Tibial nerve (tissue), 4 donors: ENCODE measurements at regions not wholly inside any gene's neighbourhood (a gene's known extent, or its start where the extent isn't known, plus 50 kb on each side); places are given as distances from the start of the nearest gene placed in this dataset.
"Not testable (repeated sequence)": the region's sequence is repeated elsewhere in the genome, so short reads cannot be mapped to it uniquely, and the experiment has no call there.

Experiments
- DNase-seq, 2 donors: peaks; one replicate each; pipeline ENCODE4 v3.0.0-alpha.2; 2019; ENCODE audit warnings: low spot score in 2 of 2
- H3K27ac ChIP-seq, 4 donors: fragments of 200-600 bp; sonication (generic) in 3 of 4; one replicate each; pipeline ENCODE4 v1.5.1; 2017 to 2019; ENCODE audit warnings: mild to moderate bottlenecking in 1 of 4
- H3K27me3 ChIP-seq, 2 donors: fragments of 200-600 bp; sonication (generic) in 1 of 2; one replicate each; pipeline versions ENCODE4 v1.5.1 to v1.6.0; 2017 to 2019
- H3K36me3 ChIP-seq, 3 donors: fragments of 200-600 bp; sonication (generic); one replicate each; pipeline ENCODE4 v1.5.1; 2018 to 2019
- H3K4me1 ChIP-seq, 4 donors: fragments of 200-600 bp; sonication (generic) in 3 of 4; one replicate each; pipeline ENCODE4 v1.5.1; 2017 to 2019
- H3K4me3 ChIP-seq, 4 donors: fragments of 200-600 bp; sonication (generic) in 3 of 4; one replicate each; pipeline ENCODE4 v1.5.1; 2017 to 2019; ENCODE audit warnings: mild to moderate bottlenecking in 1 of 4, moderate library complexity in 1 of 4
- H3K9me3 ChIP-seq, 4 donors: fragments of 200-600 bp; sonication (generic) in 3 of 4; one replicate each; pipeline ENCODE4 v1.5.1; 2017 to 2019
- EP300 ChIP-seq, 2 donors: sonication (generic); formaldehyde crosslinking; IDR thresholded peaks; one replicate each; pipeline ENCODE4 v1.6.1; 2017; ENCODE audit warnings: antibody characterized with exemption in 2 of 2, mild to moderate bottlenecking in 1 of 2
- POLR2A ChIP-seq, 2 donors: fragments of 450-650 bp; IDR thresholded peaks; one replicate each; pipeline ENCODE4 v1.6.1; 2017; ENCODE audit warnings: antibody characterized with exemption in 2 of 2, mild to moderate bottlenecking in 2 of 2, moderate library complexity in 2 of 2
- WGBS, 2 donors: methylation state at CpG; one replicate each; pipeline ENCODE4 v1.1.5; 2018; 5-methylcytosine and 5-hydroxymethylcytosine counted together
- TF ChIP-seq, protein P1 (sequence below), 5 experiments: fragments of 200-600 bp in 3 of 5; fragments of 450-650 bp in 2 of 5; sonication (generic) in 3 of 5; IDR thresholded peaks; one replicate each; pipeline ENCODE4 v1.5.1; 2016 to 2019; ENCODE audit warnings: antibody characterized with exemption in 5 of 5, mild to moderate bottlenecking in 3 of 5, moderate library complexity in 2 of 5

DNA sequence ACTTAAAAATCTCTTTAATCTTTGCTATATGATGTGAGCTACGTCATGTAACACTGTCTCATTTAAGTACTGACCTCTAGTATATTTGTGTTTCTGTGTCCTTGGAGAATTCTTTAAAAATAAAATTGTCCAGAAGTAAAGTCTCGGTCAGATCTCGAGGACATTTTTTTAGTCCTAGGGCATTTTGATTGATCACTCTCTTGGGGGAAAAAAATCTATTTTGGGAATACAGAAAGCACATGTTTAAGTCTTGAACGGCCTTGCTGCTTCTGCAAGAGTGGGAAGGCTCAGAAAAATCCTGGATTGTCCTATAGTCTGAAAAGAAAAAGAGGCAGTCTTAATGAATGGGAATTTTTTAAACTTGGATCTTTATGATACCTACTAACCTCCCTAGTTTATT lies 234.3 kb downstream of the UTRN start:
- TF ChIP-seq, protein P1, sequence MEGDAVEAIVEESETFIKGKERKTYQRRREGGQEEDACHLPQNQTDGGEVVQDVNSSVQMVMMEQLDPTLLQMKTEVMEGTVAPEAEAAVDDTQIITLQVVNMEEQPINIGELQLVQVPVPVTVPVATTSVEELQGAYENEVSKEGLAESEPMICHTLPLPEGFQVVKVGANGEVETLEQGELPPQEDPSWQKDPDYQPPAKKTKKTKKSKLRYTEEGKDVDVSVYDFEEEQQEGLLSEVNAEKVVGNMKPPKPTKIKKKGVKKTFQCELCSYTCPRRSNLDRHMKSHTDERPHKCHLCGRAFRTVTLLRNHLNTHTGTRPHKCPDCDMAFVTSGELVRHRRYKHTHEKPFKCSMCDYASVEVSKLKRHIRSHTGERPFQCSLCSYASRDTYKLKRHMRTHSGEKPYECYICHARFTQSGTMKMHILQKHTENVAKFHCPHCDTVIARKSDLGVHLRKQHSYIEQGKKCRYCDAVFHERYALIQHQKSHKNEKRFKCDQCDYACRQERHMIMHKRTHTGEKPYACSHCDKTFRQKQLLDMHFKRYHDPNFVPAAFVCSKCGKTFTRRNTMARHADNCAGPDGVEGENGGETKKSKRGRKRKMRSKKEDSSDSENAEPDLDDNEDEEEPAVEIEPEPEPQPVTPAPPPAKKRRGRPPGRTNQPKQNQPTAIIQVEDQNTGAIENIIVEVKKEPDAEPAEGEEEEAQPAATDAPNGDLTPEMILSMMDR (IDR thresholded peaks at IDR 0.05) = no peak
- TF ChIP-seq EP300 (IDR thresholded peaks at IDR 0.05) = no peak
- TF ChIP-seq POLR2A (IDR thresholded peaks at IDR 0.05) = no peak
- no peak overlapping the region for H3K4me3 ChIP-seq
- H3K4me1 ChIP-seq = no peaks in the 10 kb centered on the region
- no peaks in the 10 kb centered on the region for H3K9me3 ChIP-seq
- peaks cover 0 to 72% (median 15%) of the 10 kb centered on the region in 3 donors for H3K36me3 ChIP-seq
- H3K27me3 ChIP-seq = no peaks in the 10 kb centered on the region
- DNase-seq = no peak
- H3K27ac ChIP-seq = no peak overlapping the region
- 52 to 60% methylated on average over 4 of the region's 4 CpGs for WGBS, 2 donors

DNA sequence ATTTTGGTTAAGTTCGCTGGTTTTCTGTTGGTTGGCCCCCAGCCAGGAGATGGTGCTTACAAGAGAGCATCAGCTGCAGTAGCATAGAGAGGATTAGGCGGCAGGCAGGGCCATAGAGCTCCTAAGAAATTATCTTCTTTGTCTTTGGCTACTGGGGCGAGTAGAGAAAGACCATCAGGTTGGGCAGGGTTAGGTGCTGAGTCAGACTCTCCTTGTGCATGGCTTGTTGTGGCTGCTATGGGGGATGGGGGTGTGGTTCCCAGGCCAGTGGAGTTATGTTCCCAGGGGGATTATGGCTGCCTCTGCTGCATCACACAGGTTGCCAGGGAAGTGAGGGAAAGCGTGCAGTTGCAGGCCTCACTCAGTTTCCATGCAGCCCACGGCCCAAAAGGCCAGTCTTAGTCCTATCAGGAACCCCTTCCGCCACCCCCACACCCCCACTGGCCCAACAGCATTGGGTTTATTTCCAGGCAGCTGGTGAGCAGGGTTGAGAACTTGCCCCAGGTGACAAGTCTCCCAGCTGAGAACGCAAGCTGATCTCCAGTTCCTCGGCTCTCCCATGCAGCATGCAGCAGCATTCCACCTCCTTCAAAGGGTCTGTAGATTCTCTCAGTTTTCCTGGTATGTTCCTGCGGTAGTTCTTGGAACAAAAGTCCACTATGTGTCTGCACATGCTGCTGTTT lies 243.7 kb downstream of the UTRN start:
- no peak overlapping the region for H3K4me3 ChIP-seq
- no peak for TF ChIP-seq EP300 (IDR thresholded peaks at IDR 0.05)
- TF ChIP-seq, protein P1 (IDR thresholded peaks at IDR 0.05) = no peak
- no peak for TF ChIP-seq POLR2A (IDR thresholded peaks at IDR 0.05)
- H3K27ac ChIP-seq = no peak overlapping the region
- H3K9me3 ChIP-seq = no peaks in the 10 kb centered on the region
- DNase-seq = no peak
- H3K36me3 ChIP-seq = peaks cover 0 to 98% (median 7%) of the 10 kb centered on the region in 3 donors
- 84 to 85% methylated on average over 9 of the region's 9 CpGs for WGBS, 2 donors
- H3K4me1 ChIP-seq = peaks cover 0 to 6% (median 0%) of the 10 kb centered on the region in 4 donors
- H3K27me3 ChIP-seq = no peaks in the 10 kb centered on the region

DNA sequence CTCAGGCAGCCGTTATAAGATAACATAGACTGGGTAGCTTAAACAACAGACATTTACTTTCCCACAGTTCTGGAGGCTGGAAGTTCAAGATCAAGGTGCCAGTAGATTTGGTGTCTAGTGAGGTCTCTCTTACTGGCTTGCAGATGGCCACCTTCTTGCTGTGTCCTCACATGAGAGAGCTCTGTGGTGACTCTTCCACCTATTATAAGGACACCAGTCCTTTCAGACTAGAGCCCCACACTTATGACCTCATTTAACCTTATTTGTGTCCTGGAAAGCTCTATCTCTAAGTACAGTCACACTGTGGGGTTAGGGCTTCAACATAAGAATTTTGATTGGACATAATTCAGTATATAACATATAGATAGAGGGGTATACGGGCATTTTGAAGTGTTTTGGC lies 245.0 kb downstream of the UTRN start:
- H3K27ac ChIP-seq = no peak overlapping the region
- no peaks in the 10 kb centered on the region for H3K9me3 ChIP-seq
- H3K4me3 ChIP-seq = no peak overlapping the region
- 70 to 84% methylated on average over 2 of the region's 2 CpGs for WGBS, 2 donors
- peaks cover 0 to 97% (median 0%) of the 10 kb centered on the region in 3 donors for H3K36me3 ChIP-seq
- H3K27me3 ChIP-seq = no peaks in the 10 kb centered on the region
- peaks cover 0 to 6% (median 0%) of the 10 kb centered on the region in 4 donors for H3K4me1 ChIP-seq
- TF ChIP-seq EP300 (IDR thresholded peaks at IDR 0.05) (no peak), POLR2A (IDR thresholded peaks at IDR 0.05) (no peak)
- TF ChIP-seq, protein P1 (IDR thresholded peaks at IDR 0.05) = no peak
- DNase-seq = no peak

DNA sequence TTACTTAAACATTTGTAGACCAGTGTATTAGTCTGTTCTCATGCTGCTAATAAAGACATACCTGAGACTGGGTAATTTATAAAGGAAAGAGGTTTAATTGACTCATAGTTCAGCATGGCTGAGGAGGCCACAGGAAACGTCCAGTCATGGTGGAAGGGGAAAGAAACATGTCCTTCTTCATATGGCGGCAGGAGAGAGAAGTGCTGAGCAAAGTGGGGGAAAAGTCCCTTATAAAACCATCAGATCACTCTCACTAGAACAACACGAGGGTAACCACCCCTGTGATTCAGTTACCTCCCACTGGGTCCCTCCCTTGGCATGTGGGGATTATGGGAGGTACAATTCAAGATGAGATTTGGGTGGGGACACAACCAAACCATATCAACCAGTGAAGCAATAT lies 247.1 kb downstream of the UTRN start:
- not testable (repeated sequence) for H3K9me3 ChIP-seq, H3K4me3 ChIP-seq, DNase-seq, H3K27me3 ChIP-seq, H3K27ac ChIP-seq, H3K4me1 ChIP-seq
- H3K36me3 ChIP-seq = peaks cover 0 to 83% (median 0%) of the 10 kb centered on the region in 3 donors
- 88 to 89% methylated on average over 3 of the region's 3 CpGs for WGBS, 2 donors

DNA sequence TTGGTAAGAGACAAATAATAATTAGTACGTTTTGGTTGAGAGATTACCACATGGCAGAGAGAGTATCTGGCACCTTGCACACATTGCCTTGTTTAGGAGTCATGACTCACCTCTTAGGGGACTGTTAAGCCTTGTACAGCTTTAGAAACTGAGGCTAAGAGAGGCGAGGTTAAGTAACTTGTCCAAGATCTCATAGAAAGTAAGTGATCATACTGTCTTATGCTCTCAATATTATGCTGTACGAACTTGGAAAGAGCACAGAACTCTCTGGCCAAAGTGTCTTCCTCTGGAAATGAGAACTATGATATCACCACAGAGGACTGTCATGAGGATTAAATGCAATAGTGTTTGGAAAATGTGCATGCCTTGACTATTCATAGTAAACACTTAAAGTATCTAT lies 249.0 kb downstream of the UTRN start:
- Histone ChIP-seq H3K9me3 (no peaks in the 10 kb centered on the region), H3K27me3 (no peaks in the 10 kb centered on the region), H3K4me3 (no peak overlapping the region), H3K27ac (no peak overlapping the region), H3K36me3 (peaks cover 0 to 79% (median 0%) of the 10 kb centered on the region in 3 donors), H3K4me1 (no peaks in the 10 kb centered on the region)
- 68 to 74% methylated on average over 3 of the region's 3 CpGs for WGBS, 2 donors
- no peak for DNase-seq
- TF ChIP-seq EP300 (IDR thresholded peaks at IDR 0.05) (no peak), POLR2A (IDR thresholded peaks at IDR 0.05) (no peak)
- TF ChIP-seq, protein P1 (IDR thresholded peaks at IDR 0.05) = no peak
